ENCODE measurements at regions not wholly inside any gene's neighbourhood (a gene's known extent, or its start where the extent isn't known, plus 50 kb on each side); places are given as distances from the start of the nearest gene placed in this dataset.
A peak's percentile ranks its signal among the peaks of the same experiment; 100 is the strongest.
"Not testable (repeated sequence)": the region's sequence is repeated elsewhere in the genome, so short reads cannot be mapped to it uniquely, and the experiment has no call there.

DNA sequence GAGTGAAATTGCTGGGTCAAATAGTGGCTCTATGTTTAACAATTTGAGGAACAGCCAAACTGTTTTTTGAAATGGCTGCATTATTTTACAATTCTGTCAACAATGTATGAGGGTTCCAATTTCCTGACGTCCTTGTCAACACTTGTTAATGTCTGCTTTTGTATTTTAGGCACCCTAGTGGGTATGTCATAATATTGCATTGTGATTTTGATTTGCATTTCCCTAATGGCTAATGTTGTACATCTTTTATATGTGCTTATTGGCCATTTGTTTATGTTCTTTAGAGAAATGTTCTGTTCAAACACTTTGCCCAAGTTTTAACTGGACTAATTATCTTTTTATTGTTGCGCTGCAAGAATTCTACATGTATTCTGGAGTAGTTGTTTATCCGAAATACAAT lies 93.2 kb downstream of the GPR65 start:
- Histone ChIP-seq H3K27me3 (ENCODE audit: low read length) (no peaks in the 10 kb centered on the region), H3K9me2 (replicated peaks; ENCODE audit: insufficient read depth, low read length) (no peaks in the 10 kb centered on the region), H3K4me1 (ENCODE audit: low read length) (no peaks in the 10 kb centered on the region), H4K20me1 (ENCODE audit: insufficient read depth, low read depth, low read length) (no peaks in the 10 kb centered on the region), H3K27ac (ENCODE audit: low read length) (no peak overlapping the region), H3K4me2 (ENCODE audit: low read depth, low read length, poor library complexity, severe bottlenecking) (no peak overlapping the region), H2AFZ (ENCODE audit: low read length) (no peak overlapping the region), H3K4me3 (ENCODE audit: low read length) (no peak overlapping the region), H3K36me3 (ENCODE audit: insufficient read depth, low read length) (no peaks in the 10 kb centered on the region), H3K9me3 (ENCODE audit: low read length) (no peaks in the 10 kb centered on the region), H3K9ac (ENCODE audit: low read length) (no peak overlapping the region), H3K79me2 (ENCODE audit: low read length) (no peaks in the 10 kb centered on the region)
- no peak for DNase-seq

DNA sequence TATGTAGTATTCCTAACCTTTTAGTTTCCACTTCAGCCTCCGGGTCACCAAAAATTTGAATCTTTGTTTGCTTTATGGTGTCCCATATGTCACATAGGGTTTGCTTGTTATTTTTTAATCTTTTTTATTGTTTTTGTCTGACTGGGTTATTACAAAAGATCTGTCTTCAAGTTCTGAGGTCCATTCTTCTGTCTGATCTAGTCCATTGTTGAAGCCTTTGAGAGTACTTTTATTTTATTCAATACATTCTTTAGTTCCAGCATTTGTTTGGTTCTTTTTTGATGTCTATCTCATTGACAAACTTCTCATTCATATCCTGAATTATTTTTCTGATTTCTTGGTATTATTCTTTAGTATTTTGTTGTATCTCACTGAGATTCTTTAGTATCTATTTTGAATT lies 99.8 kb downstream of the GPR65 start:
- Histone ChIP-seq H2AFZ (ENCODE audit: low read length) (no peak overlapping the region), H3K9me3 (ENCODE audit: low read length) (peaks cover 10% of the 10 kb centered on the region), H3K4me2 (ENCODE audit: low read depth, low read length, poor library complexity, severe bottlenecking) (no peak overlapping the region), H3K9ac (ENCODE audit: low read length) (no peak overlapping the region), H4K20me1 (ENCODE audit: insufficient read depth, low read depth, low read length) (no peaks in the 10 kb centered on the region), H3K9me2 (replicated peaks; ENCODE audit: insufficient read depth, low read length) (no peaks in the 10 kb centered on the region), H3K79me2 (ENCODE audit: low read length) (no peaks in the 10 kb centered on the region), H3K27ac (ENCODE audit: low read length) (no peak overlapping the region), H3K27me3 (ENCODE audit: low read length) (0 out of 2 replicates have a peak, but pooled peaks cover 2% of the 10 kb centered on the region), H3K4me3 (ENCODE audit: low read length) (no peak overlapping the region), H3K36me3 (ENCODE audit: insufficient read depth, low read length) (no peaks in the 10 kb centered on the region; the same call in 1 of the 2 replicates), H3K4me1 (ENCODE audit: low read length) (no peaks in the 10 kb centered on the region)
- DNase-seq = no peak

GRCh38 chr14:88106377-88106776 lies 101.4 kb downstream of the GPR65 start:
- H3K9ac ChIP-seq (ENCODE audit: low read length) = no peak overlapping the region
- no peaks in the 10 kb centered on the region for H3K79me2 ChIP-seq (ENCODE audit: low read length)
- no peaks in the 10 kb centered on the region; the same call in 1 of the 2 replicates for H3K9me2 ChIP-seq (replicated peaks; ENCODE audit: insufficient read depth, low read length)
- H4K20me1 ChIP-seq (ENCODE audit: insufficient read depth, low read depth, low read length) = no peaks in the 10 kb centered on the region
- H3K4me3 ChIP-seq (ENCODE audit: low read length) = no peak overlapping the region
- no peak overlapping the region for H3K4me2 ChIP-seq (ENCODE audit: low read depth, low read length, poor library complexity, severe bottlenecking)
- no peaks in the 10 kb centered on the region; the same call in 1 of the 2 replicates for H3K36me3 ChIP-seq (ENCODE audit: insufficient read depth, low read length)
- H3K27ac ChIP-seq (ENCODE audit: low read length) = no peak overlapping the region
- H3K4me1 ChIP-seq (ENCODE audit: low read length) = no peaks in the 10 kb centered on the region
- H3K27me3 ChIP-seq (ENCODE audit: low read length) = 0 out of 2 replicates have a peak, but pooled peaks cover 2% of the 10 kb centered on the region
- DNase-seq = no peak
- H3K9me3 ChIP-seq (ENCODE audit: low read length) = peaks cover 10% of the 10 kb centered on the region
- H2AFZ ChIP-seq (ENCODE audit: low read length) = no peak overlapping the region

- H3K79me2 ChIP-seq (ENCODE audit: low read length); H3K27ac ChIP-seq (ENCODE audit: low read length); H3K27me3 ChIP-seq (ENCODE audit: low read length); H3K9me2 ChIP-seq (replicated peaks; ENCODE audit: insufficient read depth, low read length); H2AFZ ChIP-seq (ENCODE audit: low read length); H3K9me3 ChIP-seq (ENCODE audit: low read length); H3K9ac ChIP-seq (ENCODE audit: low read length); H3K4me2 ChIP-seq (ENCODE audit: low read depth, low read length, poor library complexity, severe bottlenecking); H3K4me1 ChIP-seq (ENCODE audit: low read length); H4K20me1 ChIP-seq (ENCODE audit: insufficient read depth, low read depth, low read length); DNase-seq; H3K4me3 ChIP-seq (ENCODE audit: low read length); H3K36me3 ChIP-seq (ENCODE audit: insufficient read depth, low read length): not testable (repeated sequence)
Observed at GRCh38 chr14:88127669-88128068, 122.7 kb downstream of the GPR65 start.

DNA sequence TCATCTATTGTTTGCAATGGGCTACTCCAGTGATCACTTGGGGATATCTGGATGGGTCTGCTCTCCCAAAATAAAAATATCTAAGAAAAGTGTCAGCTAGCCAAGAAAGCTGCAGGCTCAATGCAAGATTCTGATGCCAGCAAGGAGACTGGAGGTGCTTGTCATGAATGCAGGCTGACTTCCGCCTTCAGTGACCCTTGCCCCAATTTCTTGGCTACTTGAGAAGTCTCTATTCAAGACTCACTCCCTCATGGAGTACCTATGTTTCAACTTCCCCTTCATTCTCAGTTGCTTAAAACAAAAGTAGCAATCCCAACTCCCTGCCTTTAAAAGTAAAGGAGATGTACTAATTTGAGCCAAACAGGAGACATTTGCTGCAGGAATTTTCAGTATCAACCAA lies 123.9 kb downstream of the GPR65 start:
- no peak for DNase-seq
- Histone ChIP-seq H4K20me1 (ENCODE audit: insufficient read depth, low read depth, low read length) (no peaks in the 10 kb centered on the region), H3K9me3 (ENCODE audit: low read length) (no peaks in the 10 kb centered on the region), H3K4me2 (ENCODE audit: low read depth, low read length, poor library complexity, severe bottlenecking) (no peak overlapping the region), H3K36me3 (ENCODE audit: insufficient read depth, low read length) (no peaks in the 10 kb centered on the region), H3K27me3 (ENCODE audit: low read length) (no peaks in the 10 kb centered on the region), H3K27ac (ENCODE audit: low read length) (no peak overlapping the region), H3K4me3 (ENCODE audit: low read length) (no peak overlapping the region), H3K79me2 (ENCODE audit: low read length) (no peaks in the 10 kb centered on the region), H3K9me2 (replicated peaks; ENCODE audit: insufficient read depth, low read length) (no peaks in the 10 kb centered on the region), H3K9ac (ENCODE audit: low read length) (no peak overlapping the region), H3K4me1 (ENCODE audit: low read length) (no peaks in the 10 kb centered on the region), H2AFZ (ENCODE audit: low read length) (no peak overlapping the region)

DNA sequence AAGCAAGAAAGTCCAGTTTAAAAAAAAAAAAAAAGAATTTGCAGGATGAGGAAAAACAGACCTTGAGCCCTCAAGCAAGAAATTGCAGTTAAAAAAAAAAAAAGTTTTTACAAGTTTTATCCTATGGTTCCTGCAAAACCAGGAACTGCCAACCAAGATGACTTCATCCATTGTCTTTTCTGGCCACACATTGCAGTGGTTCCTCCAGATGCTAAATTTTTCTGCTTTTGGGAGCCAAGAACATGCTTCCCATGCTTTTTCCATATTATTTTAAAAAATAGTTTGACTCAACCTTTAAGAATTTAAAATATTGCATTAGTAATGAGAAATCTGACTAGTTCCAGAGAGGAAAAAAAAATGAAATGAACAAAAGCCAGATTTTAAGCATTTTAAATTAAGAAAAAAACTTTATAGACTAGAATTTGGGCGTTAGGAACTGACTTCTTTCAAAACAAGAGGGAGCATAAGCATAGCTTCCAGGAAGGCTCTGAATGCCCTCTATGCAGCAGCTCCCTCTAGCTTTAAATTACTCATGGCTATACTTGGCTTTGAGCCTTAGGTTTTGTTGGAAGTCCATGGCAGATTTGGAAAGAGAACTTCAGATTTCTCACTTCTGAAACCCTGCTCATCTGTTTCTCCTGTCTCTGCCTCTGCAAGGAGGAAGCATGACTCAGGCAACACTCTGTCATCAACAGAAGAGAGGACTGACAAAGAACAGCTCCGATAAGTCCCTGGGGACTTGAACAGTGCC lies 124.5 kb downstream of the GPR65 start:
- Histone ChIP-seq H3K4me3 (ENCODE audit: low read length) (no peak overlapping the region), H3K36me3 (ENCODE audit: insufficient read depth, low read length) (no peaks in the 10 kb centered on the region), H3K79me2 (ENCODE audit: low read length) (no peaks in the 10 kb centered on the region), H3K27ac (ENCODE audit: low read length) (no peak overlapping the region), H3K9me3 (ENCODE audit: low read length) (no peaks in the 10 kb centered on the region), H3K9ac (ENCODE audit: low read length) (no peak overlapping the region), H3K9me2 (replicated peaks; ENCODE audit: insufficient read depth, low read length) (no peaks in the 10 kb centered on the region), H4K20me1 (ENCODE audit: insufficient read depth, low read depth, low read length) (no peaks in the 10 kb centered on the region), H3K4me1 (ENCODE audit: low read length) (no peaks in the 10 kb centered on the region), H3K4me2 (ENCODE audit: low read depth, low read length, poor library complexity, severe bottlenecking) (no peak overlapping the region), H3K27me3 (ENCODE audit: low read length) (no peaks in the 10 kb centered on the region), H2AFZ (ENCODE audit: low read length) (no peak overlapping the region)
- peak; percentile 54 for DNase-seq

DNA sequence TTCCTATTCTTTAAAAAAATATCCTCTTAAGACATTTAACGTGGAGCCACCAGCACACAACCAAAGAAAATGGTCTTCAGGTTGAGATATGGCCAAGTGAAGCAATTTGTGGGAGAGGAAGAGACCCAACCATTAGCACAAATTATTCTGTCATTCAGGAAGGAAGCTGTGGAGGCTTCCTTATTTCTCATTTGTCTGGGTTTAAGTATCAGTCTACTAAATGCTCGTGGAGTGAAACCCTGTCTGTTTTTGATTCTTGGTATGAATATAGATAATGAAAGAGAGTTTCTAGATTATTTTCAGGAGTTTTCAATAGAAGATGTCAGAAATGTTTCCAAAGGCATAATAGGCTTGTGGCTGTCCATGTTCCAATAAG lies 125.1 kb downstream of the GPR65 start:
- no peak for DNase-seq
- Histone ChIP-seq H3K27me3 (ENCODE audit: low read length) (no peaks in the 10 kb centered on the region), H3K36me3 (ENCODE audit: insufficient read depth, low read length) (no peaks in the 10 kb centered on the region), H3K4me3 (ENCODE audit: low read length) (no peak overlapping the region), H3K4me1 (ENCODE audit: low read length) (no peaks in the 10 kb centered on the region), H3K79me2 (ENCODE audit: low read length) (no peaks in the 10 kb centered on the region), H3K9me3 (ENCODE audit: low read length) (no peaks in the 10 kb centered on the region), H3K4me2 (ENCODE audit: low read depth, low read length, poor library complexity, severe bottlenecking) (no peak overlapping the region), H4K20me1 (ENCODE audit: insufficient read depth, low read depth, low read length) (no peaks in the 10 kb centered on the region), H3K9me2 (replicated peaks; ENCODE audit: insufficient read depth, low read length) (no peaks in the 10 kb centered on the region), H3K27ac (ENCODE audit: low read length) (no peak overlapping the region), H2AFZ (ENCODE audit: low read length) (no peak overlapping the region), H3K9ac (ENCODE audit: low read length) (no peak overlapping the region)
